ENCODE measurements at regions not wholly inside any gene's neighbourhood (a gene's known extent, or its start where the extent isn't known, plus 50 kb on each side); places are given as distances from the start of the nearest gene placed in this dataset.

- Mint-ChIP-seq H3K36me3 (ENCODE audit: insufficient read depth in 1 of 3, low read depth in 3 of 3) (peaks cover 44 to 61% (median 60%) of the 10 kb centered on the region in 3 experiments), H3K27ac (no peak overlapping the region), H3K4me3 (no peak overlapping the region), H3K9me3 (peaks cover 77 to 81% of the 10 kb centered on the region in 2 experiments), H3K4me1 (no peaks in the 10 kb centered on the region; a peak in 1 of 4 replicates), H3K27me3 (ENCODE audit: low read depth) (no peaks in the 10 kb centered on the region; the same call in none of the 2 replicates)
- Histone ChIP-seq H4K91ac (ENCODE audit: insufficient read length, low read depth, low read length) (no peak overlapping the region), H2BK15ac (ENCODE audit: low read depth, low read length) (no peak overlapping the region), H3T11ph (ENCODE audit: low read length) (no peak overlapping the region), H3K79me2 (ENCODE audit: insufficient read depth, low read length) (no peaks in the 10 kb centered on the region), H3K4me2 (ENCODE audit: insufficient read depth, insufficient read length, low read length) (no peak overlapping the region), H3K14ac (ENCODE audit: insufficient read depth, low read length) (no peak overlapping the region), H3K27me3 (ENCODE audit: insufficient read depth, low read length) (no peaks in the 10 kb centered on the region), H3K27ac (ENCODE audit: insufficient read length, low read depth, low read length) (no peak overlapping the region), H2BK12ac (ENCODE audit: insufficient read length, low read depth, low read length) (no peak overlapping the region), H4K20me1 (ENCODE audit: control insufficient read depth, insufficient read depth, insufficient read length) (no peaks in the 10 kb centered on the region), H3K9me3 (ENCODE audit: control insufficient read depth, low read depth, low read length) (peaks cover 19% of the 10 kb centered on the region), H3K9ac (ENCODE audit: extremely low read depth, insufficient read length, low read length) (no peak overlapping the region), H2BK20ac (ENCODE audit: low read depth, low read length, poor library complexity, severe bottlenecking) (no peak overlapping the region), H4K5ac (ENCODE audit: insufficient read length, low read depth, low read length) (no peak overlapping the region), H4K8ac (replicated peaks; ENCODE audit: insufficient read length, low read depth, low read length) (no peak overlapping the region), H3K56ac (ENCODE audit: insufficient read length, low read depth, low read length) (no peak overlapping the region), H3K23ac (ENCODE audit: insufficient read length, low read depth, low read length) (no peak overlapping the region), H2AK5ac (ENCODE audit: insufficient read length, low read length) (no peak overlapping the region), H2BK5ac (ENCODE audit: insufficient read length, low read length) (no peak overlapping the region), H3K79me1 (ENCODE audit: insufficient read depth, low read depth, low read length, poor library complexity, severe bottlenecking) (no peaks in the 10 kb centered on the region), H2BK120ac (ENCODE audit: low read depth, low read length, poor library complexity, severe bottlenecking) (no peak overlapping the region), H3K23me2 (ENCODE audit: insufficient read length, low read depth, low read length, poor library complexity, severe bottlenecking) (no peaks in the 10 kb centered on the region), H3K18ac (ENCODE audit: insufficient read length, low read depth, low read length) (no peak overlapping the region), H3K4me1 (ENCODE audit: insufficient read depth, low read length) (no peaks in the 10 kb centered on the region), H3K4ac (ENCODE audit: low read depth, low read length) (no peak overlapping the region), H2AFZ (ENCODE audit: low read length) (no peak overlapping the region)
- no CpG with 5 or more reads among the region's 1 CpG for WGBS (ENCODE audit: extremely low coverage, insufficient read length, low lambda C conversion rate)
- no peak for TF ChIP-seq CTCF (conservative IDR thresholded peaks at IDR 0.05)
- DNase-seq: no peak
Observed at GRCh38 chrX:40863671-40864070, 128.3 kb upstream of the MED14 start.
